ENCODE measurements at regions not wholly inside any gene's neighbourhood (a gene's known extent, or its start where the extent isn't known, plus 50 kb on each side); places are given as distances from the start of the nearest gene placed in this dataset.

DNA sequence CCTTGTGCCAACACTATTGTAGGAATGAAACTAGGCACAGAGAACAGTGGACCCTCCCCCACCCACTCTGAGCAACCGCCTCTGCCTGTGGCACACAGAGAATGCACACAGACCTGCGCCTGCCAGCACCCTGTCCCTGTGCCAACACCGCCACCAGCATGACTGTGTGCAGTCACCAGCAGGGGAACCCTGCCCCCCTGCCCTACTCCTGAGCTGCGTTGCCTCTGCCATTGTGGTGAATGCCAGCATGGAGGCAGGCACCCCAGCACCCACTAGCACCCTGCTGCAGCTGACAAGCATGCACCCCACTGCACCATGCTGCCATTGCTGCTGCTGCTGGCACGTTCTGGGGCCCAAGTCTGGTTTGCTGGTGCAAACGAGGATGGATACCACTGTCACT lies 94.4 kb upstream of the PRLR start:
- TF ChIP-seq, protein P1, sequence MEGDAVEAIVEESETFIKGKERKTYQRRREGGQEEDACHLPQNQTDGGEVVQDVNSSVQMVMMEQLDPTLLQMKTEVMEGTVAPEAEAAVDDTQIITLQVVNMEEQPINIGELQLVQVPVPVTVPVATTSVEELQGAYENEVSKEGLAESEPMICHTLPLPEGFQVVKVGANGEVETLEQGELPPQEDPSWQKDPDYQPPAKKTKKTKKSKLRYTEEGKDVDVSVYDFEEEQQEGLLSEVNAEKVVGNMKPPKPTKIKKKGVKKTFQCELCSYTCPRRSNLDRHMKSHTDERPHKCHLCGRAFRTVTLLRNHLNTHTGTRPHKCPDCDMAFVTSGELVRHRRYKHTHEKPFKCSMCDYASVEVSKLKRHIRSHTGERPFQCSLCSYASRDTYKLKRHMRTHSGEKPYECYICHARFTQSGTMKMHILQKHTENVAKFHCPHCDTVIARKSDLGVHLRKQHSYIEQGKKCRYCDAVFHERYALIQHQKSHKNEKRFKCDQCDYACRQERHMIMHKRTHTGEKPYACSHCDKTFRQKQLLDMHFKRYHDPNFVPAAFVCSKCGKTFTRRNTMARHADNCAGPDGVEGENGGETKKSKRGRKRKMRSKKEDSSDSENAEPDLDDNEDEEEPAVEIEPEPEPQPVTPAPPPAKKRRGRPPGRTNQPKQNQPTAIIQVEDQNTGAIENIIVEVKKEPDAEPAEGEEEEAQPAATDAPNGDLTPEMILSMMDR (IDR thresholded peaks at IDR 0.05) = no peak
- no peak for TF ChIP-seq POLR2A (IDR thresholded peaks at IDR 0.05)

All from esophagus squamous epithelium (tissue), 4 donors.